ENCODE measurements at regions not wholly inside any gene's neighbourhood (a gene's known extent, or its start where the extent isn't known, plus 50 kb on each side); places are given as distances from the start of the nearest gene placed in this dataset.

- Histone ChIP-seq H3K36me3 (ENCODE audit: control insufficient read depth in 2 of 2, extremely low read depth in 1 of 2, insufficient read depth in 2 of 2, low read length in 2 of 2) (no peaks in the 10 kb centered on the region), H3K79me2 (ENCODE audit: control insufficient read depth, insufficient read depth, low read length) (no peaks in the 10 kb centered on the region), H3K27ac (ENCODE audit: insufficient read depth, low read depth, low read length) (no peak overlapping the region), H2AFZ (ENCODE audit: low read depth, low read length) (no peak overlapping the region), H3K4me2 (ENCODE audit: insufficient read depth, low read length) (no peak overlapping the region), H4K20me1 (replicated peaks; ENCODE audit: control insufficient read depth, extremely low read depth, insufficient read depth, low read length) (no peaks in the 10 kb centered on the region), H3K9ac (replicated peaks; ENCODE audit: extremely low read depth, insufficient read depth, low read length) (no peak overlapping the region), H3K27me3 (ENCODE audit: control insufficient read depth in 2 of 2, insufficient read depth in 2 of 2, low read length in 2 of 2) (no peaks in the 10 kb centered on the region), H3K4me1 (ENCODE audit: control insufficient read depth, extremely low read depth, insufficient read depth, low read length) (no peaks in the 10 kb centered on the region), H3K4me3 (replicated peaks in 1 of 3; ENCODE audit: insufficient read depth in 1 of 3, low read depth in 1 of 3, low read length in 3 of 3) (no peak overlapping the region), H3K9me3 (replicated peaks; ENCODE audit: control insufficient read depth, insufficient read depth, low read length) (peaks cover 2% of the 10 kb centered on the region), H3K9me1 (replicated peaks; ENCODE audit: control insufficient read depth, extremely low read depth, insufficient read depth, low read length) (no peaks in the 10 kb centered on the region)
- dilution Hi-C loops (cut with MboI; ENCODE audit: extremely low pct_ligation_motif_present, low sequenced_read_pairs) (no loop called here), intact Hi-C loops (cut with micrococcal nuclease) (no loop called here)
- no TSS peak for BruUV-seq (replicated peaks)
- ChIA-PET POLR2A (no interaction called here), CTCF (no interaction called here)
- FAIRE-seq (no peak), DNase-seq (ENCODE audit: low read depth, low spot score) (no peak)
- no peak for TF ChIP-seq FOS (IDR thresholded peaks at IDR 0.05; ENCODE audit: borderline replicate concordance, insufficient read depth, low read length)
- TF ChIP-seq GATA2 (IDR thresholded peaks at IDR 0.05; ENCODE audit: insufficient read depth, insufficient read length, low read depth, low read length) = no peak
- no peak for TF ChIP-seq POLR2A (IDR thresholded peaks at IDR 0.05; ENCODE audit: low read depth, low read length)
- no peak for TF ChIP-seq POLR2AphosphoS5 (IDR thresholded peaks at IDR 0.05; ENCODE audit: insufficient read depth, low read depth, low read length)
- TF ChIP-seq JUN (IDR thresholded peaks at IDR 0.05; ENCODE audit: borderline replicate concordance, insufficient read depth, insufficient read length, low read depth) = no peak
- TF ChIP-seq CTCF (IDR thresholded peaks at IDR 0.05; ENCODE audit: extremely low read depth in 1 of 2, insufficient read depth in 1 of 2, low read depth in 1 of 2, low read length in 2 of 2) = no peak
- no peak for TF ChIP-seq MYC (IDR thresholded peaks at IDR 0.05; ENCODE audit: low read depth, low read length)
- no peak for TF ChIP-seq EZH2 (IDR thresholded peaks at IDR 0.05; ENCODE audit: borderline replicate concordance, low read depth, low read length, severe bottlenecking)
- no peak for TF ChIP-seq MAX (IDR thresholded peaks at IDR 0.05; ENCODE audit: insufficient read depth, insufficient read length)
Measured at GRCh38 chr13:54573186-54573585, 1544.6 kb downstream of the OLFM4 start.
